Activated naive CD4-positive, alpha-beta T cell treated with anti-CD3 and anti-CD28 coated beads, Interleukin-2, amount 50 U/mL, for 24 hours (primary cell): ENCODE measurements at regions not wholly inside any gene's neighbourhood (a gene's known extent, or its start where the extent isn't known, plus 50 kb on each side); places are given as distances from the start of the nearest gene placed in this dataset.
"Not testable (repeated sequence)": the region's sequence is repeated elsewhere in the genome, so short reads cannot be mapped to it uniquely, and the experiment has no call there.

Source experiments
- H3K27ac Mint-ChIP-seq: one replicate; pipeline ENCODE4 v1.8.0; 2021; ENCODE audit warnings: mild to moderate bottlenecking, mixed read lengths
- H3K27me3 Mint-ChIP-seq: one replicate; pipeline ENCODE4 v1.8.0; 2021; ENCODE audit warnings: mixed read lengths
- H3K36me3 Mint-ChIP-seq: one replicate; pipeline ENCODE4 v1.8.0; 2021; ENCODE audit warnings: mixed read lengths
- H3K4me1 Mint-ChIP-seq: one replicate; pipeline ENCODE4 v1.8.0; 2021; ENCODE audit warnings: mixed read lengths
- H3K4me3 Mint-ChIP-seq: one replicate; pipeline ENCODE4 v1.8.0; 2021; ENCODE audit warnings: mild to moderate bottlenecking, mixed read lengths
- H3K9me3 Mint-ChIP-seq: one replicate; pipeline ENCODE4 v1.8.0; 2021; ENCODE audit warnings: mixed read lengths

GRCh38 chr12:89775986-89776365 is 67.3 kb upstream of the ATP2B1 start:
- Mint-ChIP-seq H3K27me3 (no peaks in the 10 kb centered on the region), H3K4me1 (no peaks in the 10 kb centered on the region), H3K27ac (no peak overlapping the region), H3K9me3 (no peaks in the 10 kb centered on the region), H3K4me3 (no peak overlapping the region), H3K36me3 (no peaks in the 10 kb centered on the region)

GRCh38 chr12:89775063-89775985 is 66.7 kb upstream of the ATP2B1 start:
- Mint-ChIP-seq H3K36me3 (no peaks in the 10 kb centered on the region), H3K27me3 (no peaks in the 10 kb centered on the region), H3K27ac (no peak overlapping the region), H3K9me3 (no peaks in the 10 kb centered on the region), H3K4me3 (no peak overlapping the region), H3K4me1 (peaks cover 3% of the 10 kb centered on the region)

- Mint-ChIP-seq H3K27me3 (no peaks in the 10 kb centered on the region), H3K9me3 (no peaks in the 10 kb centered on the region), H3K36me3 (no peaks in the 10 kb centered on the region), H3K4me1 (peaks cover 3% of the 10 kb centered on the region), H3K4me3 (no peak overlapping the region), H3K27ac (no peak overlapping the region)
Measured at GRCh38 chr12:89774645-89775044, 66.0 kb upstream of the ATP2B1 start.

- Mint-ChIP-seq H3K4me1 (peaks cover 26% of the 10 kb centered on the region), H3K4me3 (no peak overlapping the region), H3K27me3 (no peaks in the 10 kb centered on the region), H3K36me3 (no peaks in the 10 kb centered on the region), H3K27ac (no peak overlapping the region), H3K9me3 (no peaks in the 10 kb centered on the region)
Measured at GRCh38 chr12:89770391-89770790, 61.8 kb upstream of the ATP2B1 start.

GRCh38 chr12:89769483-89769818 is 60.8 kb upstream of the ATP2B1 start:
- Mint-ChIP-seq H3K4me3 (no peak overlapping the region), H3K27me3 (no peaks in the 10 kb centered on the region), H3K9me3 (no peaks in the 10 kb centered on the region), H3K36me3 (no peaks in the 10 kb centered on the region), H3K4me1 (peaks cover 26% of the 10 kb centered on the region), H3K27ac (no peak overlapping the region)

GRCh38 chr12:89768586-89769482 is 60.2 kb upstream of the ATP2B1 start:
- H3K9me3 Mint-ChIP-seq, result no peaks in the 10 kb centered on the region
- peaks cover 26% of the 10 kb centered on the region for H3K4me1 Mint-ChIP-seq
- H3K27ac Mint-ChIP-seq, result no peak overlapping the region
- no peak overlapping the region for H3K4me3 Mint-ChIP-seq
- no peaks in the 10 kb centered on the region for H3K27me3 Mint-ChIP-seq
- H3K36me3 Mint-ChIP-seq, result peaks cover 2% of the 10 kb centered on the region

GRCh38 chr12:89765959-89766824 is 57.6 kb upstream of the ATP2B1 start:
- Mint-ChIP-seq H3K4me3 (no peak overlapping the region), H3K9me3 (no peaks in the 10 kb centered on the region), H3K36me3 (peaks cover 2% of the 10 kb centered on the region), H3K27me3 (no peaks in the 10 kb centered on the region), H3K4me1 (peaks cover 26% of the 10 kb centered on the region), H3K27ac (no peak overlapping the region)

- not testable (repeated sequence) for H3K27me3 Mint-ChIP-seq, H3K4me3 Mint-ChIP-seq, H3K9me3 Mint-ChIP-seq, H3K27ac Mint-ChIP-seq, H3K36me3 Mint-ChIP-seq
- peaks cover 36% of the 10 kb centered on the region for H3K4me1 Mint-ChIP-seq
Measured at GRCh38 chr12:89764164-89764563, 55.5 kb upstream of the ATP2B1 start.

- no peaks in the 10 kb centered on the region for H3K9me3 Mint-ChIP-seq
- H3K4me3 Mint-ChIP-seq, result no peak overlapping the region
- H3K4me1 Mint-ChIP-seq, result peaks cover 32% of the 10 kb centered on the region
- peaks cover 2% of the 10 kb centered on the region for H3K36me3 Mint-ChIP-seq
- H3K27me3 Mint-ChIP-seq, result no peaks in the 10 kb centered on the region
- no peak overlapping the region for H3K27ac Mint-ChIP-seq
Measured at GRCh38 chr12:89762498-89763170, 54.0 kb upstream of the ATP2B1 start.

- Mint-ChIP-seq H3K4me3 (no peak overlapping the region), H3K27me3 (no peaks in the 10 kb centered on the region), H3K36me3 (peaks cover 2% of the 10 kb centered on the region), H3K4me1 (peaks cover 32% of the 10 kb centered on the region), H3K27ac (no peak overlapping the region), H3K9me3 (no peaks in the 10 kb centered on the region)
Measured at GRCh38 chr12:89760783-89761182, 52.1 kb upstream of the ATP2B1 start.
